ENCODE measurements at regions not wholly inside any gene's neighbourhood (a gene's known extent, or its start where the extent isn't known, plus 50 kb on each side); places are given as distances from the start of the nearest gene placed in this dataset.

DNA sequence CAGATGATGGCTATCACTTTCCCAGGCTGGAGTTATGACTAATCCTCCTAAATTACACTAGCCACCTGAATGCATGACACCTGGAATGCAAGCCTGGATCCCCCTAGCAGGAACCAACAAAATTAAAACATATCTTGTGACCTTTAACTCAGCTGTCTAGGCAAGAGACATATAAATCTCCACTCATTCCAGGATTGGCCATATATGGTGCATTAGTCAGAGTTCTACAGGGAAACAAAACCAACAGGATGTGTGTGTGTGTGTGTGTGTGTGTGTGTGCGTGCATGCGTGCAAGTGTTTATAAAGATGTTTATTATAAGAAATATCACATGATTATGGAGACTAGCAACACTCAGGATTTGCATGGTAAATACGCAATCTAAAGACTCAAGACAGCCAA, 212.8 kb downstream of the KIF21A start:
- TF ChIP-seq, protein P1, sequence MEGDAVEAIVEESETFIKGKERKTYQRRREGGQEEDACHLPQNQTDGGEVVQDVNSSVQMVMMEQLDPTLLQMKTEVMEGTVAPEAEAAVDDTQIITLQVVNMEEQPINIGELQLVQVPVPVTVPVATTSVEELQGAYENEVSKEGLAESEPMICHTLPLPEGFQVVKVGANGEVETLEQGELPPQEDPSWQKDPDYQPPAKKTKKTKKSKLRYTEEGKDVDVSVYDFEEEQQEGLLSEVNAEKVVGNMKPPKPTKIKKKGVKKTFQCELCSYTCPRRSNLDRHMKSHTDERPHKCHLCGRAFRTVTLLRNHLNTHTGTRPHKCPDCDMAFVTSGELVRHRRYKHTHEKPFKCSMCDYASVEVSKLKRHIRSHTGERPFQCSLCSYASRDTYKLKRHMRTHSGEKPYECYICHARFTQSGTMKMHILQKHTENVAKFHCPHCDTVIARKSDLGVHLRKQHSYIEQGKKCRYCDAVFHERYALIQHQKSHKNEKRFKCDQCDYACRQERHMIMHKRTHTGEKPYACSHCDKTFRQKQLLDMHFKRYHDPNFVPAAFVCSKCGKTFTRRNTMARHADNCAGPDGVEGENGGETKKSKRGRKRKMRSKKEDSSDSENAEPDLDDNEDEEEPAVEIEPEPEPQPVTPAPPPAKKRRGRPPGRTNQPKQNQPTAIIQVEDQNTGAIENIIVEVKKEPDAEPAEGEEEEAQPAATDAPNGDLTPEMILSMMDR (IDR thresholded peaks at IDR 0.05; ENCODE audit: extremely low read depth, low read depth, low read length) = no peak
- no peak overlapping the region for H2AFZ ChIP-seq (ENCODE audit: low read length)
- no peak overlapping the region for H3K4me2 ChIP-seq (ENCODE audit: insufficient read depth, low read length)
- H3K9me3 ChIP-seq (ENCODE audit: low read depth, low read length) = no peaks in the 10 kb centered on the region
- no peaks in the 10 kb centered on the region for H3K79me2 ChIP-seq (ENCODE audit: insufficient read depth, low read length)
- H3K27me3 ChIP-seq (ENCODE audit: insufficient read depth, low read length) = no peaks in the 10 kb centered on the region
- H3K4me3 ChIP-seq (ENCODE audit: insufficient read depth, low read length) = no peak overlapping the region
- no peak for DNase-seq (ENCODE audit: insufficient read length, low spot score, missing footprints)
- H3K27ac ChIP-seq (ENCODE audit: low read depth, low read length) = no peak overlapping the region
- H3K4me1 ChIP-seq (ENCODE audit: insufficient read depth, low read length) = no peaks in the 10 kb centered on the region
- H3K36me3 ChIP-seq (ENCODE audit: insufficient read depth, low read length) = no peaks in the 10 kb centered on the region
- H4K20me1 ChIP-seq (ENCODE audit: insufficient read depth, low read length) = no peaks in the 10 kb centered on the region

DNA sequence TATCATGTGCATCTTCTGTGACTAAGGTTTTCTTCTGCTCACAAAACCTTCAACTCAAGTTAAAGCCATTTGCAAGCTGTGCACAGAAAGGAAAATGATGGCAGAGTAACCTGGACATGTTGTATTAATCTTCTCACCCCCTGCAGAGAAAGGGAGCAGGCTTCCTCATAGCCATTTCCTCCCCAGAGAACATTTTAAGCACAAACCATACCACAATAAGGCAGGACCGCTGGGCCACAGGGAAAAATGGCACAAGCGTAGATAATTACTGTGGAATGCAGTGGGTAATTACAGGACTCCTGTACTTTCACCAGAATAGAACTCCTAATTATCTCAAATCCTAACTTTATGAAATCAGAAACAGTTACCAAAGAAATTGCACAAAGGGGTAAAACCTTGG, 215.7 kb downstream of the KIF21A start:
- Histone ChIP-seq H3K36me3 (ENCODE audit: insufficient read depth, low read length) (no peaks in the 10 kb centered on the region), H3K9me3 (ENCODE audit: low read depth, low read length) (peaks cover 3% of the 10 kb centered on the region), H3K27ac (ENCODE audit: low read depth, low read length) (no peak overlapping the region), H3K4me3 (ENCODE audit: insufficient read depth, low read length) (no peak overlapping the region), H3K27me3 (ENCODE audit: insufficient read depth, low read length) (no peaks in the 10 kb centered on the region), H4K20me1 (ENCODE audit: insufficient read depth, low read length) (no peaks in the 10 kb centered on the region), H3K4me1 (ENCODE audit: insufficient read depth, low read length) (no peaks in the 10 kb centered on the region), H2AFZ (ENCODE audit: low read length) (no peak overlapping the region), H3K4me2 (ENCODE audit: insufficient read depth, low read length) (no peak overlapping the region), H3K79me2 (ENCODE audit: insufficient read depth, low read length) (no peaks in the 10 kb centered on the region)
- TF ChIP-seq, protein P1 (IDR thresholded peaks at IDR 0.05; ENCODE audit: extremely low read depth, low read depth, low read length) = no peak
- DNase-seq (ENCODE audit: insufficient read length, low spot score, missing footprints) = no peak

DNA sequence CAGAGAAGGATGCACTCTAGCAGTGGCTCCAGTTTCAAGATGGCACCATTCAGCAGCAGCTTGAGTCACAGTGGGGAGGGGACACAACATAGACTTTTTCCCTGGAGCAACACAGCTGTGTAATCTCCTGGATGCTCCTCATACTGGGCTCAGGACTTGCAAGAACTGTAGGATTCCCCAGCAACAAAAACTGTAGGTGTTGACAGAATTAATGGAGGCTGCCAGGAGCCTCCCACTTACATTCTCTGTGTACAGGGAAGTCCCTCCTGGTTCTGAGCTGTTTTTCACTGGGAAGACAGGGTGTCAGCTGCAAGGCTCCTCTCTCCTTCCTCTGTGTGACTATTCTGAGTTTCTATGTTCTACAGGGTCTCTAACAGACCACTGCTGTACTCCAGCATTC, 217.9 kb downstream of the KIF21A start:
- Histone ChIP-seq H2AFZ (ENCODE audit: low read length) (no peak overlapping the region), H3K9me3 (ENCODE audit: low read depth, low read length) (peaks cover 3% of the 10 kb centered on the region), H3K27ac (ENCODE audit: low read depth, low read length) (no peak overlapping the region), H4K20me1 (ENCODE audit: insufficient read depth, low read length) (no peaks in the 10 kb centered on the region), H3K79me2 (ENCODE audit: insufficient read depth, low read length) (no peaks in the 10 kb centered on the region), H3K27me3 (ENCODE audit: insufficient read depth, low read length) (no peaks in the 10 kb centered on the region), H3K4me2 (ENCODE audit: insufficient read depth, low read length) (no peak overlapping the region), H3K4me3 (ENCODE audit: insufficient read depth, low read length) (no peak overlapping the region), H3K36me3 (ENCODE audit: insufficient read depth, low read length) (no peaks in the 10 kb centered on the region), H3K4me1 (ENCODE audit: insufficient read depth, low read length) (no peaks in the 10 kb centered on the region)
- TF ChIP-seq, protein P1 (IDR thresholded peaks at IDR 0.05; ENCODE audit: extremely low read depth, low read depth, low read length) = no peak
- no peak for DNase-seq (ENCODE audit: insufficient read length, low spot score, missing footprints)

DNA sequence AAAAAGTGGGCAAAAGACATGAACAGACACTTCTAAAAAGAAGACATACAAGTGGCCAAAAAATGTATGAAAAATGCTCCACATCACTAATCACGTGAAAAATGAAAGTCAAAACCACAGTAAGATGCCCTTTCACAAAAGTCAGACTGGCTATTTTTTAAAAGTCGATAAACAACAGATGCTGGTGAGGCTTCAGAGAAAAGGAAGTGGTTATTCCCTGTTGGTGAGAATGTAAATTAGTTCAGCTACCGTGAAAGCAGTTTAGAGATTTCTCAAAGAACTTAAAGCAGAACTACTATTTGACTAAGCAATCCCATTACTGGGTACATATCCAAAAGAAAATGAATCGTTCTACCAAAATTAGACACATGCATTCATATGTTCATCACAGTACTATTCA, 237.0 kb downstream of the KIF21A start:
- Histone ChIP-seq H3K27ac (ENCODE audit: low read depth, low read length) (no peak overlapping the region), H2AFZ (ENCODE audit: low read length) (no peak overlapping the region), H3K9me3 (ENCODE audit: low read depth, low read length) (peaks cover 4% of the 10 kb centered on the region), H3K4me3 (ENCODE audit: insufficient read depth, low read length) (no peak overlapping the region), H3K79me2 (ENCODE audit: insufficient read depth, low read length) (no peaks in the 10 kb centered on the region), H3K4me2 (ENCODE audit: insufficient read depth, low read length) (no peak overlapping the region), H3K4me1 (ENCODE audit: insufficient read depth, low read length) (no peaks in the 10 kb centered on the region), H4K20me1 (ENCODE audit: insufficient read depth, low read length) (no peaks in the 10 kb centered on the region), H3K36me3 (ENCODE audit: insufficient read depth, low read length) (no peaks in the 10 kb centered on the region), H3K27me3 (ENCODE audit: insufficient read depth, low read length) (no peaks in the 10 kb centered on the region)
- TF ChIP-seq, protein P1 (IDR thresholded peaks at IDR 0.05; ENCODE audit: extremely low read depth, low read depth, low read length) = no peak
- DNase-seq (ENCODE audit: insufficient read length, low spot score, missing footprints) = no peak
